MM.1S (cell line): ENCODE measurements at regions not wholly inside any gene's neighbourhood (a gene's known extent, or its start where the extent isn't known, plus 50 kb on each side); places are given as distances from the start of the nearest gene placed in this dataset.
"Not testable (repeated sequence)": the region's sequence is repeated elsewhere in the genome, so short reads cannot be mapped to it uniquely, and the experiment has no call there.

Source experiments
- DNase-seq: peaks from one replicate; pipeline ENCODE4 v3.0.0-alpha.2; 2015
- H2AFZ ChIP-seq: fragments of 300-600 bp; sonication (generic); 2 replicates; pipeline ENCODE4 v1.6.0; 2016; ENCODE audit warnings: antibody characterized with exemption, low read length
- H3F3A ChIP-seq: fragments of 300-600 bp; sonication (generic); 2 replicates; pipeline ENCODE4 v1.6.1; 2016; ENCODE audit warnings: mild to moderate bottlenecking, antibody characterized with exemption, low read length, moderate library complexity, mixed read lengths; ENCODE audit not compliant: insufficient read depth
- H3K27ac ChIP-seq: fragments of 300-600 bp; sonication (generic); 2 replicates; pipeline ENCODE4 v1.5.1; 2016; ENCODE audit warnings: mild to moderate bottlenecking, low read length
- H3K27me3 ChIP-seq: fragments of 300-600 bp; sonication (generic); replicated peaks from 2 replicates; pipeline ENCODE4 v1.6.0; 2016; ENCODE audit warnings: low read length; ENCODE audit not compliant: insufficient read depth
- H3K36me3 ChIP-seq: fragments of 300-600 bp; sonication (generic); replicated peaks from 2 replicates; pipeline ENCODE4 v1.6.1; 2016; ENCODE audit warnings: mild to moderate bottlenecking, low read length, mixed read lengths; ENCODE audit not compliant: insufficient read depth
- H3K4me1 ChIP-seq: fragments of 300-600 bp; sonication (generic); 2 replicates; pipeline ENCODE4 v1.6.1; 2016; ENCODE audit warnings: low read length, mixed read lengths
- H3K4me2 ChIP-seq: fragments of 300-600 bp; sonication (generic); 2 replicates; pipeline ENCODE4 v1.6.0; 2016; ENCODE audit warnings: low read depth, low read length
- H3K4me3 ChIP-seq: fragments of 300-600 bp; sonication (generic); 2 replicates; pipeline ENCODE4 v1.5.1; 2016; ENCODE audit warnings: low read length, mixed read lengths
- H3K79me2 ChIP-seq: fragments of 300-600 bp; sonication (generic); 2 replicates; pipeline ENCODE4 v1.6.1; 2016; ENCODE audit warnings: mixed run types, low read length, mixed read lengths
- H3K9ac ChIP-seq: fragments of 300-600 bp; sonication (generic); 2 replicates; pipeline ENCODE4 v1.6.1; 2016; ENCODE audit warnings: low read length, mixed read lengths
- H3K9me2 ChIP-seq: fragments of 300-600 bp; sonication (generic); replicated peaks from 2 replicates; pipeline ENCODE4 v1.6.1; 2016; ENCODE audit warnings: mild to moderate bottlenecking, low read length, mixed read lengths; ENCODE audit not compliant: insufficient read depth
- H3K9me3 ChIP-seq: fragments of 300-600 bp; sonication (generic); replicated peaks from 2 replicates; pipeline ENCODE4 v1.6.1; 2016; ENCODE audit warnings: mild to moderate bottlenecking, low read length, mixed read lengths; ENCODE audit not compliant: insufficient read depth
- H4K20me1 ChIP-seq: fragments of 300-600 bp; sonication (generic); 2 replicates; pipeline ENCODE4 v1.6.1; 2016; ENCODE audit warnings: mild to moderate bottlenecking, low read length, moderate library complexity, mixed read lengths; ENCODE audit not compliant: insufficient read depth

- not testable (repeated sequence) for H3K27me3 ChIP-seq, DNase-seq, H3K79me2 ChIP-seq, H2AFZ ChIP-seq, H3K9ac ChIP-seq, H3K4me2 ChIP-seq, H3F3A ChIP-seq, H3K27ac ChIP-seq, H3K9me3 ChIP-seq, H3K4me1 ChIP-seq, H3K36me3 ChIP-seq, H3K9me2 ChIP-seq, H3K4me3 ChIP-seq, H4K20me1 ChIP-seq
Observed at GRCh38 chr5:177845906-177846305, 63.2 kb upstream of the FAM153A start.

GRCh38 chr5:177836191-177836590 lies 53.5 kb upstream of the FAM153A start:
- not testable (repeated sequence) for H3K9me2 ChIP-seq, H3K9me3 ChIP-seq, H3K9ac ChIP-seq, DNase-seq, H3K4me1 ChIP-seq, H2AFZ ChIP-seq, H3K27me3 ChIP-seq, H3F3A ChIP-seq, H3K4me3 ChIP-seq, H3K4me2 ChIP-seq, H3K79me2 ChIP-seq, H3K36me3 ChIP-seq, H4K20me1 ChIP-seq, H3K27ac ChIP-seq
